ENCODE measurements at regions not wholly inside any gene's neighbourhood (a gene's known extent, or its start where the extent isn't known, plus 50 kb on each side); places are given as distances from the start of the nearest gene placed in this dataset.

DNA sequence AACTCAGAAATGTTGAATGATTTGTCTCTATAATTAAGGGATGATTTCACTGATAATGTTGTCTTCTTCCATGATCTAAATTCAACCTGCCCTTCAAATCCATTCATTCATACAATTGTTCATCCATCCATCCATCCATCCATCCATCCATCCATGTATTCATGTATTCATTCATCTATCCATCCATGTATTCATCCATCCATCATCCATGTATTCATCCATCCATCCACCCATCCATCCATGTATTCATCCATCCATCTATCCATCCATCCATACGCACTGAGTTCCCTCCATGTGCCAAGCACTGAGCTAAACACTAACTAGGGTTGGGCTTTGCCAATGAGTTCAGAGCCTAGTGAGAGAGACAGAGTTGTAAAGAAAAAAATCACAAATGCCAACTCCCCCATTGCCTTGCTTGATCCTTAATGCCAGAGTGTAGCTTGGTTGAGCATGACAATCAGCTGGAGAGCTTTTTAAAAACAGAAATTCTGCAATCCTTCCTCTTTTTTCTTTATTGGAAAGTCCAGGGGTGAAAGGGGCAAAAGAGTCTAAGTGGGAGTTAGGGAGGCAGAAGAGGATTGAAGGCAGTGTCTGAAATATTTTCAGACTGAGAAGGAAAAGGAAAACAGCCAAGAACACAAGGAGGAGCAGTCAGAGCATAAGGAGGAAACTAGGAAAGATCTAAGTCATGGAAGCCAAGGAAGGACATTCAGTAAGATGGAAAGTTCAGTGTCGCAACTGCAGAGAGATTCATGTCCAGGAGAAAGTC, 92.4 kb upstream of the ERG start:
- WGBS, 2 experiments: 92 to 97% methylated on average over 2 of the region's 2 CpGs

DNA sequence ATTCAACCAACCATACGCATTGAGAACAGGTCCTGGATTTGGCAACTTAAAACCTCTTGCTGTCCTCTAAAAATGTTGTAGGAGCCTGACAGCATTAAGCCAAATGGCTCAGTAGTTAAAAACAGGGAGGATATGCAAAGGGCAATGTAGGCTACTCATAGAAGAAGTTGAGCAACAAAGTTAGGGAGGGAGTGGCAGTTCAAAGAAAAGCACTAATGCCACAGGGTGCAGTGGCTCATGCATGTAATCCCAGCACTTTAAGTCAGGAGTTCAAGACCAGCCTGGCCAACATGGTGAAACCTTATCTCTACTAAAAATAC, 92.9 kb upstream of the ERG start:
- WGBS, 2 experiments: 89 to 96% methylated on average over 1 of the region's 1 CpG
- Histone ChIP-seq H3K36me3 (ENCODE audit: control insufficient read depth, insufficient read depth, low read length) (no peaks in the 10 kb centered on the region), H3K4me3 (ENCODE audit: insufficient read depth, low read depth, low read length) (no peak overlapping the region), H3K27me3 (ENCODE audit: control insufficient read depth, insufficient read depth, low read length, poor library complexity, severe bottlenecking) (no peaks in the 10 kb centered on the region), H3K27ac (ENCODE audit: insufficient read depth, low read depth, low read length, poor library complexity, severe bottlenecking) (no peak overlapping the region), H3K4me1 (ENCODE audit: control insufficient read depth, insufficient read depth, low read length) (no peaks in the 10 kb centered on the region), H3K9me3 (ENCODE audit: control insufficient read depth, low read length) (no peaks in the 10 kb centered on the region)

More for the DNA sequence above, 92.4 kb upstream of the ERG start:
- Histone ChIP-seq H3K27ac (ENCODE audit: insufficient read depth, low read depth, low read length, poor library complexity, severe bottlenecking) (no peak overlapping the region), H3K9me3 (ENCODE audit: control insufficient read depth, low read length) (no peaks in the 10 kb centered on the region), H3K27me3 (ENCODE audit: control insufficient read depth, insufficient read depth, low read length, poor library complexity, severe bottlenecking) (no peaks in the 10 kb centered on the region), H3K4me3 (ENCODE audit: insufficient read depth, low read depth, low read length) (no peak overlapping the region), H3K36me3 (ENCODE audit: control insufficient read depth, insufficient read depth, low read length) (no peaks in the 10 kb centered on the region), H3K4me1 (ENCODE audit: control insufficient read depth, insufficient read depth, low read length) (no peaks in the 10 kb centered on the region)

DNA sequence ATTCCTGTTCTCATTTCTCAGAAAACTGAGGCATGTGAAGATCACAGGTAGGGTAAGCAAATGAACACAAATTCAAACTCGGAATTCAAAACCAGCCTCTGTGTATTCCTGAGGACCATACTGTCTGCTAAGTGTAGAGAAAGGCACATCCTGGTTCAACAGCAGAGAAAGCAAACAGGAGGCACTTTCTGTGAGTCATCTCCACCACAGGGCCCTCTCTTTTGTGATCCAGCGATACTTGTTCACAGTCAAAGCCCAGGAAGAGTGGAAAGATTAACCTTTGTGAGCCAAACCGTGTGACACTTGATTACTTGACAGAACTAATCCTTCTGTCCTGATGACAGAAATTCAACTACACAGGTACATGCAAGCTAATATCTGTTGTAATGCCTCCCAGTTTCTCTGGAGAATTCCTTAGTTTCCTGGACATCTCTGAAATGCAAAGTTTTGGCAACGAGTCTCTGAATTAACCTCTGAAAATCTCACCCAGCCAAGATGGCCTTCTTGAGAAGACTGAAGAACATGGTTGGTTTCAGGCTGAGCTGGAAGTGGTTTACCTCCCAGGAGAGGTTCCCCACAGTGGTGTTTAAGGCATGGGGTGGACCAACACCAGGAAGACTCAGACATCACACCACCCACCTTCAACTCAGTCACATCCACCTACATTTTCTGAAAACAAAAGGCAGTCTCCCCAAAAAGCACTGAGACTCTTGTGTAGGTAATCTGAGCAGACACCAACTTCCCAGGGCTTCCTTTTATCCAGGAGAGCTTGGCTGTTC, 98.2 kb upstream of the ERG start:
- 83 to 84% methylated on average over 4 of the region's 4 CpGs for WGBS, 2 experiments
- H3K27ac ChIP-seq (ENCODE audit: insufficient read depth, low read depth, low read length, poor library complexity, severe bottlenecking): no peak overlapping the region

DNA sequence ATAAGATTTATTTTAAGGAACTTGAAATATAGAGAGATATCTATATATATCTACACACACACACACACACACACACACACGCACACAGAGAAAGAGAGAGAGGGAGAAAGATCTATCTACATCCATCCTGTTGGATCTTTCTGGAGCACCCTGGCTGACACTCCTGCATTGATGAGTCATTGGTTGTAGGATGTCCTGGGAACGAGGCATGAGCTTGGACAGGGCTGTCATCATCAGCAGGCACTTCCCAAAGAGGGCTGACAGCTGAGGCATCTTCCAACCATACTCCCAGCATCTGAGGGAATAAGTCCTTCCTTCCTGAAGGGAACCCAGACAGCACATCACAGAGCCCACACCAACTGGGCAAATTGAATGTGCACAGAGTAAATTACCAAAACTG, 99.1 kb upstream of the ERG start:
- Histone ChIP-seq H3K27me3 (ENCODE audit: control insufficient read depth, insufficient read depth, low read length, poor library complexity, severe bottlenecking) (no peaks in the 10 kb centered on the region), H3K4me1 (ENCODE audit: control insufficient read depth, insufficient read depth, low read length) (no peaks in the 10 kb centered on the region), H3K36me3 (ENCODE audit: control insufficient read depth, insufficient read depth, low read length) (no peaks in the 10 kb centered on the region), H3K9me3 (ENCODE audit: control insufficient read depth, low read length) (no peaks in the 10 kb centered on the region), H3K4me3 (ENCODE audit: insufficient read depth, low read depth, low read length) (no peak overlapping the region), H3K27ac (ENCODE audit: insufficient read depth, low read depth, low read length, poor library complexity, severe bottlenecking) (no peak overlapping the region)
- WGBS, 2 experiments: 83 to 84% methylated on average over 1 of the region's 2 CpGs

More for the DNA sequence above, 98.2 kb upstream of the ERG start:
- no peaks in the 10 kb centered on the region for H3K27me3 ChIP-seq (ENCODE audit: control insufficient read depth, insufficient read depth, low read length, poor library complexity, severe bottlenecking)
- H3K36me3 ChIP-seq (ENCODE audit: control insufficient read depth, insufficient read depth, low read length): no peaks in the 10 kb centered on the region
- no peaks in the 10 kb centered on the region for H3K9me3 ChIP-seq (ENCODE audit: control insufficient read depth, low read length)
- H3K4me3 ChIP-seq (ENCODE audit: insufficient read depth, low read depth, low read length): no peak overlapping the region
- no peaks in the 10 kb centered on the region for H3K4me1 ChIP-seq (ENCODE audit: control insufficient read depth, insufficient read depth, low read length)

DNA sequence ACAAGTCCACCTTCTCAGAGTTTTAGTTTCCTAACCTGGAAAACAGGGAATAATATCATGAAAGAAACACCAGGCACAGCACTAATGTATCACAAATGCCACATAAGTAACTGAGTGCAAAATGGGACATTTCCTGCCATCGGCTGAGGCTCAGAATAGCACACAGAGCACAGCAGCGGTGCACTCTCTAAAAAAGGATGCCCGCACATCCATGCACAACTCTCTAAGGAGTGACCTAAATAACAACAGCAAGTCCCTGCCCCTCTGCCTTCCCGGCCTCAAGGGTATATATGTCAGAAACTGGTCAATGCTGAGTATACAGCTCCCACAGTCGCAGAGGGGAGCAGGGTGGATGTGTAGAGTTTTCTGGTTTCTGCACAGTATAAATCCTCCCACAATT, 100.1 kb upstream of the ERG start:
- Histone ChIP-seq H3K4me3 (ENCODE audit: insufficient read depth, low read depth, low read length) (no peak overlapping the region), H3K27ac (ENCODE audit: insufficient read depth, low read depth, low read length, poor library complexity, severe bottlenecking) (no peak overlapping the region), H3K9me3 (ENCODE audit: control insufficient read depth, low read length) (no peaks in the 10 kb centered on the region), H3K27me3 (ENCODE audit: control insufficient read depth, insufficient read depth, low read length, poor library complexity, severe bottlenecking) (no peaks in the 10 kb centered on the region), H3K36me3 (ENCODE audit: control insufficient read depth, insufficient read depth, low read length) (no peaks in the 10 kb centered on the region), H3K4me1 (ENCODE audit: control insufficient read depth, insufficient read depth, low read length) (no peaks in the 10 kb centered on the region)
- WGBS, 2 experiments: 90 to 92% methylated on average over 5 of the region's 5 CpGs

DNA sequence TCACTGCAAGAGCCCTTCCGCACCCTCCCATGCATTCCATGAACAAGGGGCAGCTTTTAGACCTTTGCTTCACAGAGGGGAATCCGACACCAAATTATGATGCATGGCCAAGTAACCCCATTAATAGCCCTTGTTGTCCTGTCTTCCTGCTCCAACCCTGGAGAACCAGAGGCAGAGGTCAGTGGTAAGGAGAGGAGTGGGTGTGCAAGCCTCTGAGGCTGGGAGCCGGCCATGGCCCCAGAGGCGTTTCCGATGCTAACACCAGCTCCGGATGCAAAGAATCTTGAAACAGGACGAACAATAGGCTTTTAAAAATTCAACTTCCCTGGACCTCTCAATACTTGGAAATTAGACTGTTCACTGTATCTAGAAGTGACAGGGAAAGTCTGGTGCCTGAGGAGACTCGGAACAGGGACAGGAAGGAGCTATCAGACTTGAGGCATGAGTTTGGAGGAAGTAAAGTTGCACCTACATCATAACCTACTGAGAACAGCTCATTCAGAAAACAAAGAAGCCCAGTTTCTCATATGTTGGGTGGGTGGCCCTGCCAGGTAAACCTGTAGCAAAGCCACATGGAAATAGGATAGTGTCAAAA, 101.2 kb upstream of the ERG start:
- no peaks in the 10 kb centered on the region for H3K4me1 ChIP-seq (ENCODE audit: control insufficient read depth, insufficient read depth, low read length)
- no peaks in the 10 kb centered on the region for H3K36me3 ChIP-seq (ENCODE audit: control insufficient read depth, insufficient read depth, low read length)
- no peak overlapping the region for H3K4me3 ChIP-seq (ENCODE audit: insufficient read depth, low read depth, low read length)
- H3K27me3 ChIP-seq (ENCODE audit: control insufficient read depth, insufficient read depth, low read length, poor library complexity, severe bottlenecking): no peaks in the 10 kb centered on the region
- H3K9me3 ChIP-seq (ENCODE audit: control insufficient read depth, low read length): no peaks in the 10 kb centered on the region
- 92 to 95% methylated on average over 8 of the region's 8 CpGs for WGBS, 2 experiments
- H3K27ac ChIP-seq (ENCODE audit: insufficient read depth, low read depth, low read length, poor library complexity, severe bottlenecking): no peak overlapping the region

DNA sequence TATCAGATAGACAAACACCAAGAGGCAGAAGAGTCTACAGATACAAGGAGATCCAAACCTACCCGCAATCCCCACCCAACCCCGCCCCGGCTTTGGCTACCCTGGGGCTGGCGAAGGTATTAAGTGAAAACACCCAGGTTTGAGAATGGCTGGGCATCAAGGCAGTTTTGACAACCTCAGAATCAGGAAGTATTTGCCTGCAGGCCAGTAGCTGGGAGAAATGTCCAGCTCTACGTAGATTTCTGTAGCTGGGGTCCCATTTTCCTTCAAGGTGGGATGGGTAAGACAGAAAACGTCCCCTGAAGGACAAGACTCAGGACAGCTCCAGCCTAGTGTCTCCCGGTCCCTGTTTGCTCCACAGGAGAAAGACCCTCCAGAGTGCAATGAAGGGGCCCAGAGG, 101.8 kb upstream of the ERG start:
- Histone ChIP-seq H3K36me3 (ENCODE audit: control insufficient read depth, insufficient read depth, low read length) (no peaks in the 10 kb centered on the region), H3K9me3 (ENCODE audit: control insufficient read depth, low read length) (no peaks in the 10 kb centered on the region), H3K4me3 (ENCODE audit: insufficient read depth, low read depth, low read length) (no peak overlapping the region), H3K27me3 (ENCODE audit: control insufficient read depth, insufficient read depth, low read length, poor library complexity, severe bottlenecking) (no peaks in the 10 kb centered on the region), H3K27ac (ENCODE audit: insufficient read depth, low read depth, low read length, poor library complexity, severe bottlenecking) (no peak overlapping the region), H3K4me1 (ENCODE audit: control insufficient read depth, insufficient read depth, low read length) (no peaks in the 10 kb centered on the region)
- 95 to 96% methylated on average over 7 of the region's 7 CpGs for WGBS, 2 experiments

DNA sequence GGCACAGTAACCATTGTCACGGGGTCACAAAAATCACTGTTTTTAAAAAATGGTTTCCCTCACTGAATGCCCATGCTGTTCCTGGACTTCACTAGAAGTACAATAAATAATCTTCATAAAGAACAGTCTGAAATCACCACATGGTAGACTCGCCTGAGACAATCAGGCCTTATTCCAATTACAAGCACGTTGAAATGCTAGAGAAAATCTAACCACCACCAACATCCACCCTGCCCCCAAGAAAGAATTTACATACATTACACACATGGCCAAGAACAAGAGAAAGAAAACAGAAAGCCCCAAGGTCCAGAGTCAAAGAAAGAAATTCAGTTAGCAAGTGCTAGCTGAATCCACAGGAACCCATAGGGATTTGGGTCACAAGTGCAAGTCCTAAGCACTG, 107.0 kb upstream of the ERG start:
- Histone ChIP-seq H3K27me3 (ENCODE audit: control insufficient read depth, insufficient read depth, low read length, poor library complexity, severe bottlenecking) (no peaks in the 10 kb centered on the region), H3K4me3 (ENCODE audit: insufficient read depth, low read depth, low read length) (no peak overlapping the region), H3K4me1 (ENCODE audit: control insufficient read depth, insufficient read depth, low read length) (no peaks in the 10 kb centered on the region), H3K36me3 (ENCODE audit: control insufficient read depth, insufficient read depth, low read length) (no peaks in the 10 kb centered on the region), H3K9me3 (ENCODE audit: control insufficient read depth, low read length) (no peaks in the 10 kb centered on the region), H3K27ac (ENCODE audit: insufficient read depth, low read depth, low read length, poor library complexity, severe bottlenecking) (no peak overlapping the region)
- 78 to 83% methylated on average over 3 of the region's 3 CpGs for WGBS, 2 experiments

DNA sequence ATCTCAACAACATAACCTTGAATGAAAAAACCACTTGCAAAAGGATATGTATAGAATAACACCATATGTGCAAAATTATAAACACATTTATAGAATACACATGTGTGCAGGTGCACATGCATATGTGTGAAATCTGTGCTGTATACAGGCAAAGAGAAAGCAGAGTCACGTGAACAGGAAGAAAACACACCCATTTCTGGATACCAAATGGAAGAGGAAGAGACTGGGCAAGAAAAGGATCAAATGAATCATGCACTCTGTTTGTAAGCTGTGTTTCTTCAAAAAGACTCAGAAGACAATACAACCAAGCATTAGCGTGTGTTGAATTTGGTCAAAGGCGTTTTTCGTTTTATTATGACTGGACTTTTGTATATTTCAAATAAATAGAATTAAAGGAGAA, 111.3 kb upstream of the ERG start:
- Histone ChIP-seq H3K4me1 (ENCODE audit: control insufficient read depth, insufficient read depth, low read length) (no peaks in the 10 kb centered on the region), H3K27me3 (ENCODE audit: control insufficient read depth, insufficient read depth, low read length, poor library complexity, severe bottlenecking) (no peaks in the 10 kb centered on the region), H3K9me3 (ENCODE audit: control insufficient read depth, low read length) (no peaks in the 10 kb centered on the region), H3K27ac (ENCODE audit: insufficient read depth, low read depth, low read length, poor library complexity, severe bottlenecking) (no peak overlapping the region), H3K4me3 (ENCODE audit: insufficient read depth, low read depth, low read length) (no peak overlapping the region), H3K36me3 (ENCODE audit: control insufficient read depth, insufficient read depth, low read length) (no peaks in the 10 kb centered on the region)
- 83 to 97% methylated on average over 2 to 4 of the region's 4 CpGs for WGBS, 2 experiments

DNA sequence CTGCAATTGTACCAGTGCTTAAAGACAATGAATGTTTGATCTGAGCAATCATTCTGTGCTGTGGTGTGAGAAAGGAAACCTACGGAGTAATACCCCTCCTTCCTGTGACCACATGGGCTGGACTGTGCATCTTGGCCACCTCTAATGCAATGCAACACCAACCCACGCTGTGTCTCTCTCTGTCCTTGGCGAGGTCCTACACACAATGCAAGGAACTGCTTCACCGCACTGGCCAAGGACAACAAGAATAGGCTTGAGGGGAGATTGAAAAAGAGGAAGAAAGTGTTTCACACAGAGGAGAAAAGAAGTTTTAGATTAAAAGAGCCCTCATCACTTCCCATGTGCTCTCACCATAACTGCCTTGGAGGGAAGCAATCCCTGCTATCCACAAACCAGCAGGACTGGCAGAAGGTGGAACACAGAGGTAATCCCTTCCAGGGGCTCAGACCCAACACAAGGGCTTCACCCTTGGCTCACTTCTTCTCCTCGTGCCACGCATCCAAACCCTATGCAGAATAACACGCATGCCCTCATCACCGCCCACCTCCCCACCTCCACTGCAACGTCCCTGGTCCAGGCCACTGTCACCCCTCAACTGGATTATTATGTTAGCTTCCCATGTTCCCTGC, 112.5 kb upstream of the ERG start:
- WGBS, 2 experiments: 92 to 98% methylated on average over 9 of the region's 9 CpGs
- no peaks in the 10 kb centered on the region for H3K36me3 ChIP-seq (ENCODE audit: control insufficient read depth, insufficient read depth, low read length)
- no peaks in the 10 kb centered on the region for H3K27me3 ChIP-seq (ENCODE audit: control insufficient read depth, insufficient read depth, low read length, poor library complexity, severe bottlenecking)
- H3K4me3 ChIP-seq (ENCODE audit: insufficient read depth, low read depth, low read length): no peak overlapping the region
- H3K9me3 ChIP-seq (ENCODE audit: control insufficient read depth, low read length): no peaks in the 10 kb centered on the region
- no peaks in the 10 kb centered on the region for H3K4me1 ChIP-seq (ENCODE audit: control insufficient read depth, insufficient read depth, low read length)
- H3K27ac ChIP-seq (ENCODE audit: insufficient read depth, low read depth, low read length, poor library complexity, severe bottlenecking): no peak overlapping the region

Measured in ectodermal cell (in vitro differentiated cells).